ENCODE measurements at regions not wholly inside any gene's neighbourhood (a gene's known extent, or its start where the extent isn't known, plus 50 kb on each side); places are given as distances from the start of the nearest gene placed in this dataset.

GRCh38 chr4:137122876-137123275, 409.4 kb downstream of the PCDH18 start (continued):
- no peak for TF ChIP-seq CSRNP3 (CRISPR knock-in tag; IDR thresholded peaks at IDR 0.05)
- no peak for TF ChIP-seq ZFP30 (CRISPR knock-in tag; IDR thresholded peaks at IDR 0.05)

GRCh38 chr4:137116144-137116543, 416.1 kb downstream of the PCDH18 start:
- TF ChIP-seq ZFP30 (CRISPR knock-in tag; IDR thresholded peaks at IDR 0.05) (no peak), PPARA (CRISPR knock-in tag; IDR thresholded peaks at IDR 0.05; ENCODE audit: borderline replicate concordance) (no peak), TCF4 (CRISPR knock-in tag; IDR thresholded peaks at IDR 0.05; ENCODE audit: borderline replicate concordance) (no peak), PATZ1 (CRISPR knock-in tag; IDR thresholded peaks at IDR 0.05; ENCODE audit: borderline replicate concordance) (no peak), ISL1 (CRISPR knock-in tag; IDR thresholded peaks at IDR 0.05) (no peak), ZNF8 (CRISPR knock-in tag; IDR thresholded peaks at IDR 0.05) (no peak), ZNF70 (CRISPR knock-in tag; IDR thresholded peaks at IDR 0.05) (no peak), ARNTL (CRISPR knock-in tag; IDR thresholded peaks at IDR 0.05; ENCODE audit: borderline replicate concordance, low read depth) (no peak)
- ATAC-seq, result no peak

- TF ChIP-seq ISL1 (CRISPR knock-in tag; IDR thresholded peaks at IDR 0.05) (no peak), BACH2 (CRISPR knock-in tag; IDR thresholded peaks at IDR 0.05; ENCODE audit: borderline replicate concordance) (no peak), CREB5 (CRISPR knock-in tag; IDR thresholded peaks at IDR 0.05; ENCODE audit: low read depth) (no peak), PATZ1 (CRISPR knock-in tag; IDR thresholded peaks at IDR 0.05; ENCODE audit: borderline replicate concordance) (no peak)
- ATAC-seq, result no peak
Measured at GRCh38 chr4:137106733-137107132, 425.6 kb downstream of the PCDH18 start.

GRCh38 chr4:137106287-137106686, 426.0 kb downstream of the PCDH18 start:
- no peak for ATAC-seq
- no peak for TF ChIP-seq ZNF565 (CRISPR knock-in tag; conservative IDR thresholded peaks at IDR 0.05; ENCODE audit: low read depth)
- no peak for TF ChIP-seq CSRNP3 (CRISPR knock-in tag; IDR thresholded peaks at IDR 0.05)
- no peak for TF ChIP-seq PATZ1 (CRISPR knock-in tag; IDR thresholded peaks at IDR 0.05; ENCODE audit: borderline replicate concordance)
- no peak for TF ChIP-seq OSR1 (CRISPR knock-in tag; IDR thresholded peaks at IDR 0.05)
- TF ChIP-seq GLIS3 (CRISPR knock-in tag; IDR thresholded peaks at IDR 0.05), result no peak
- TF ChIP-seq TOX (CRISPR knock-in tag; IDR thresholded peaks at IDR 0.05; ENCODE audit: borderline replicate concordance), result no peak
- no peak for TF ChIP-seq RARB (CRISPR knock-in tag; IDR thresholded peaks at IDR 0.05)
- no peak for TF ChIP-seq ARNTL (CRISPR knock-in tag; IDR thresholded peaks at IDR 0.05; ENCODE audit: borderline replicate concordance, low read depth)
- TF ChIP-seq CREB5 (CRISPR knock-in tag; IDR thresholded peaks at IDR 0.05; ENCODE audit: low read depth), result no peak
- TF ChIP-seq PPARA (CRISPR knock-in tag; IDR thresholded peaks at IDR 0.05; ENCODE audit: borderline replicate concordance), result no peak
- TF ChIP-seq TCF4 (CRISPR knock-in tag; IDR thresholded peaks at IDR 0.05; ENCODE audit: borderline replicate concordance), result no peak
- TF ChIP-seq SNAI2 (CRISPR knock-in tag; IDR thresholded peaks at IDR 0.05), result no peak
- TF ChIP-seq ZNF70 (CRISPR knock-in tag; IDR thresholded peaks at IDR 0.05), result no peak
- TF ChIP-seq ISL1 (CRISPR knock-in tag; IDR thresholded peaks at IDR 0.05), result no peak
- TF ChIP-seq ZNF8 (CRISPR knock-in tag; IDR thresholded peaks at IDR 0.05), result no peak
- TF ChIP-seq ZC3H10 (CRISPR knock-in tag; IDR thresholded peaks at IDR 0.05), result no peak
- TF ChIP-seq ZFP30 (CRISPR knock-in tag; IDR thresholded peaks at IDR 0.05), result no peak
- no peak for TF ChIP-seq CSDC2 (CRISPR knock-in tag; IDR thresholded peaks at IDR 0.05)
- no peak for TF ChIP-seq ESRRG (CRISPR knock-in tag; IDR thresholded peaks at IDR 0.05)
- TF ChIP-seq POU6F1 (CRISPR knock-in tag; IDR thresholded peaks at IDR 0.05; ENCODE audit: borderline replicate concordance, low read depth), result no peak

Data from SK-N-SH treated with all-trans-retinoic acid at 6 μM for 48 hours (cell line).